ENCODE measurements at regions not wholly inside any gene's neighbourhood (a gene's known extent, or its start where the extent isn't known, plus 50 kb on each side); places are given as distances from the start of the nearest gene placed in this dataset.

- TF ChIP-seq ETS1 (IDR thresholded peaks at IDR 0.05) (no peak), ZNF114 (CRISPR knock-in tag; IDR thresholded peaks at IDR 0.05) (no peak), CTCF (conservative IDR thresholded peaks at IDR 0.05; ENCODE audit: low read depth in 2 of 2) (no peak), ZNF462 (CRISPR knock-in tag; IDR thresholded peaks at IDR 0.05) (no peak), REST (IDR thresholded peaks at IDR 0.05; ENCODE audit: unreplicated experiment) (no peak)
- no peak overlapping the region for H3K4me2 ChIP-seq
- Mint-ChIP-seq H3K36me3 (ENCODE audit: low read depth) (no peaks in the 10 kb centered on the region), H3K27me3 (ENCODE audit: insufficient read depth, low read depth, poor library complexity) (peaks cover 3% of the 10 kb centered on the region), H3K4me3 (no peak overlapping the region), H3K4me1 (no peaks in the 10 kb centered on the region; the same call in 1 of the 3 replicates), H3K9me3 (no peaks in the 10 kb centered on the region), H3K27ac (no peak overlapping the region)
- no peak overlapping the region for H3K27ac ChIP-seq (ENCODE audit: low read depth)
- no peaks in the 10 kb centered on the region for H3K79me2 ChIP-seq (replicated peaks; ENCODE audit: insufficient read depth)
- H3K4me3 ChIP-seq, result no peak overlapping the region
- no peak overlapping the region for H2AFZ ChIP-seq
- H3F3A ChIP-seq (replicated peaks; ENCODE audit: low read depth), result no peaks in the 10 kb centered on the region
- no peaks in the 10 kb centered on the region for H3K4me1 ChIP-seq (ENCODE audit: insufficient read depth)
- DNase-seq (ENCODE audit: low spot score) (no peak), ATAC-seq (no peak)
- H3K36me3 ChIP-seq (ENCODE audit: insufficient read depth), result no peaks in the 10 kb centered on the region
- no peaks in the 10 kb centered on the region for H3K9me2 ChIP-seq (ENCODE audit: insufficient read depth)
- no peaks in the 10 kb centered on the region for H4K20me1 ChIP-seq (replicated peaks; ENCODE audit: insufficient read depth)
- H3K27me3 ChIP-seq (ENCODE audit: insufficient read depth), result no peaks in the 10 kb centered on the region
Observed at GRCh38 chr12:11564984-11565651, 84.4 kb upstream of the ETV6 start.
